Urinary bladder (tissue), 3 donors: ENCODE measurements at regions not wholly inside any gene's neighbourhood (a gene's known extent, or its start where the extent isn't known, plus 50 kb on each side); places are given as distances from the start of the nearest gene placed in this dataset.

Experiments
- DNase-seq: peaks from one replicate; pipeline ENCODE4 v3.0.0-alpha.2; 2015; ENCODE audit errors: extremely low spot score
- H3K27ac ChIP-seq: one replicate; pipeline ENCODE4 v1.5.1; 2013; ENCODE audit warnings: low read depth, mild to moderate bottlenecking, moderate library complexity
- H3K36me3 ChIP-seq: one replicate; pipeline ENCODE4 v1.6.1; 2013; ENCODE audit warnings: mild to moderate bottlenecking, moderate library complexity; ENCODE audit not compliant: insufficient read depth
- H3K4me1 ChIP-seq: one replicate; pipeline ENCODE4 v1.6.1; 2013; ENCODE audit warnings: mild to moderate bottlenecking, moderate library complexity; ENCODE audit not compliant: insufficient read depth
- H3K4me3 ChIP-seq: one replicate; pipeline ENCODE4 v1.5.1; 2013; ENCODE audit warnings: low read depth, low read length
- WGBS: extraction: QIAGEN DNeasy Blood & Tissue Kit; methylation state at CpG from one replicate; pipeline ENCODE4 v1.1.7; 2013; 5-methylcytosine and 5-hydroxymethylcytosine counted together
- donor health status: healthy with polysubstance abuse.
- donor health status: healthy.

GRCh38 chr4:102451266-102451665 lies 49.9 kb upstream of the NFKB1 start:
- H3K4me1 ChIP-seq = no peaks in the 10 kb centered on the region
- DNase-seq = no peak
- H3K36me3 ChIP-seq = no peaks in the 10 kb centered on the region
- no peak overlapping the region for H3K4me3 ChIP-seq
- WGBS = 90% methylated on average over 4 of the region's 4 CpGs
- no peak overlapping the region for H3K27ac ChIP-seq
